ENCODE measurements at regions not wholly inside any gene's neighbourhood (a gene's known extent, or its start where the extent isn't known, plus 50 kb on each side); places are given as distances from the start of the nearest gene placed in this dataset.
"Not testable (repeated sequence)": the region's sequence is repeated elsewhere in the genome, so short reads cannot be mapped to it uniquely, and the experiment has no call there.

DNA sequence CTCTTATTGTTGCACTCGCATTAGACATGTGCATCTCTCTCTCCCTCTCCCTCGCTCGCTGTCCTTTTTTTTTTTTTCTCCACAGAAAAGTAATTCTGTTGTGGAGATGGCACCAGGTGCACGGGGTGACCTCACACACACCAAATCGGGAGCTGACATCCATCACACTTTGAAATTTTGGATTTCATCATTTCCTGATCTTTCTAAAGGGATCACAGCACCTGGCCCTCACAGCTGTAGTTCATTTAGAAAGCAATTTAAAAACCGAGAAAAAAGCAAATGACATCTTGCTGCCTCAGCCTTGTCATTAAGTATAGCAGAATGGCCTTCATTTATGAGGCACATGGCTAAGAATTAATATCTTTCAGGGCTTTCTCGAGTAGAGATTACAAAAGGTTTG is 717.2 kb downstream of the RNF144A start:
- DNase-seq (ENCODE audit: low read depth) = no peak
- TF ChIP-seq CTCF (IDR thresholded peaks at IDR 0.05; ENCODE audit: control insufficient read depth, extremely low read depth, insufficient read depth) = no peak
- H3K4me3 ChIP-seq (ENCODE audit: low read depth, low read length) = no peak overlapping the region

DNA sequence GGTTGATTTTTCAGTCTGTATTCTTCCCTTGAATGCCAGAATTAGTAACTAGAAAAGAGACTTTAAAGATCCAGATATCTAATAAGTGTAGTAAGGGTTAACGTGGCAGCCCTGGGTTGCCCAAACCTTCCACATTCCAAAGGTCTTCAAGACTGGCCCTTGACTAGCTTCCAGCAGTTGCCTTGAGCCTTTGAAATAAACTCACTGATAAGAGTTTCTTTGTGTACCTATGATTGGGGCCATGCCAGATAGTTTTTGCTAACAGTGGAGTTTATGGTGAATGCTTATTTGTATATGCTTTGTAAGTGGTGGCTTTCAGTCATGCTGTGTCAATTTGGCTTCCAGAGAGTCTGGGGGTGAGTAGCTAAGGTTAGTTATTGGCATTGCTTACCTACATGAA is 722.3 kb downstream of the RNF144A start:
- TF ChIP-seq CTCF (IDR thresholded peaks at IDR 0.05; ENCODE audit: control insufficient read depth, extremely low read depth, insufficient read depth) = no peak
- H3K4me3 ChIP-seq (ENCODE audit: low read depth, low read length) = no peak overlapping the region
- DNase-seq (ENCODE audit: low read depth) = peak; percentile 71

DNA sequence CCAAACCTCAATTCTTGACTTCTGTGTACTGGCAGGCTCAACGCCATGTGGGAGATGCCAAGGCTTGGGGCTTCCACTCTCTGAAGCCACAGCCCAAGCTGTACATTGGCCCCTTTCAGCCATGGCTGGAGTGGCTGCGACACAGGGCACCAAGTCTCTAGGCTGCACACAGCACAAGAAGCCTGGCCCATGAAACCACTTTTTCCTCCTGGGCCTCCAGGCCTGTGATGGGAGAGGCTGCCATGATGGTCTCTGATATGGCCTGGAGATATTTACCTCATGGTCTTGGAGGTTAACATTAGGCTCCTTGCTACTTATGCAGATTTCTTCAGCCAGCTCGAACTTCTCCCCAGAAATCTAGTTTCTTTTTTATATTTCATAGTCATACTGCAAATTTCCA is 724.1 kb downstream of the RNF144A start:
- DNase-seq (ENCODE audit: low read depth); H3K4me3 ChIP-seq (ENCODE audit: low read depth, low read length): not testable (repeated sequence)

- H3K4me3 ChIP-seq (ENCODE audit: low read depth, low read length) = no peak overlapping the region
- no peak for TF ChIP-seq CTCF (IDR thresholded peaks at IDR 0.05; ENCODE audit: control insufficient read depth, extremely low read depth, insufficient read depth)
- DNase-seq (ENCODE audit: low read depth) = no peak
These were observed 728.8 kb downstream of the RNF144A start for GRCh38 chr2:7646024-7646423.

DNA sequence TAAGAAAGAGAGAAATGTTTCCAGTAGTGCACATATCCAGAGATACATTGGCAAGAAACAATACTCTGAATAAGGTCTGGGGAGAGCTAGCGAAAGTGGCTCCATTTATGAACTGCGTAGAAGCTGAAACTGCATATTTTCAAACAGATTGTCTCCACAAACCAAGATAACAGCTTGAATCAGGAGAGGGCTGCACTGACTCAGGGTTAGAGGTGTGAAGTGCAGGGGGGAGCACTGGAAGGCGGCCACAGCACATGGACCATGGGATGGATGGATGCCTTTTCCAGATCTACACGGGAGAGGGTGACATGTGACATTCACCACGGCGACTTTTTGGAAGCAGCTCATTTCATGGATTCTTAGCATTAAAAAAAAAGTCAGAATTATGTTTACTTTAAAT is 729.4 kb downstream of the RNF144A start:
- DNase-seq (ENCODE audit: low read depth) = no peak
- no peak for TF ChIP-seq CTCF (IDR thresholded peaks at IDR 0.05; ENCODE audit: control insufficient read depth, extremely low read depth, insufficient read depth)
- no peak overlapping the region for H3K4me3 ChIP-seq (ENCODE audit: low read depth, low read length)

GRCh38 chr2:7648221-7648795 is 731.1 kb downstream of the RNF144A start:
- H3K4me3 ChIP-seq (ENCODE audit: low read depth, low read length) = no peak overlapping the region
- TF ChIP-seq CTCF (IDR thresholded peaks at IDR 0.05; ENCODE audit: control insufficient read depth, extremely low read depth, insufficient read depth) = no peak
- DNase-seq (ENCODE audit: low read depth) = no peak

DNA sequence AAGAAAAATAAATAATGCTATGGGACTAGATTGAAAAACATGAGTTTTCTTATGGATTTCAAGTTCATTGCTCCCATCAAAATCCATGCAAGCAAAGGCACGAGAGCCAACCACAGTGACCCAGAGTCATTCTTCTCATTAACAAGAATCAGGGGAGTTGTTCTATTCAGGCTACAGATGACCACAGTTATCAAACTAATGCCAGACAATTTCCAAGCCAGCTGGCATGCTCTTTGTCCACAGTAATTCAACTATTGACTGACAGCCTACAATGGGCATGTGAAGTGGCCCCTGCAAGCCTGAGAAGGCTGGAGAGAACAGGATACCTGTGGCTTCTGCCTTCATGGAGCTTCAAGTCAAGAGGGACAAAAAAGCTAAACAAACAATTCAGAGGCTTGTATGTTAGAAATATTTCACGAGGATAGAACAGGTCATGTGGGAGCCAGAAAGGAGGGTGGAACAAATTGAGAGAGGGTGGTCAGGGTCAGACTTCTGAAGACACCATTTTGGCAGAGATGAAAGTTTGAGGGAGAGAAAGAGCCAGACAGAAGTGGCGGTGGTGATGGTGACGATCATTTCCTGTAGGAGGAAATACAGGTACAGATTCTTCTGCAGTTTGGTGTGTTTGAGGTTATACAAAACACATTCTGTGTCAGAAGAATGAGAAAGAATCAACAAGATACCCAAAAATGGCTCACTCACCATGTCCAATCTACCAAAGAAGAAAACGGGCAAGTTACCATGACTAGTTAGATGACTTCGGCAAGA is 732.4 kb downstream of the RNF144A start:
- TF ChIP-seq CTCF (IDR thresholded peaks at IDR 0.05; ENCODE audit: control insufficient read depth, extremely low read depth, insufficient read depth) = no peak
- H3K4me3 ChIP-seq (ENCODE audit: low read depth, low read length) = no peak overlapping the region
- DNase-seq (ENCODE audit: low read depth) = no peak
